ENCODE measurements at regions not wholly inside any gene's neighbourhood (a gene's known extent, or its start where the extent isn't known, plus 50 kb on each side); places are given as distances from the start of the nearest gene placed in this dataset.
A peak's percentile ranks its signal among the peaks of the same experiment; 100 is the strongest.

- DNase-seq (ENCODE audit: insufficient read length, low spot score) (no peak), FAIRE-seq (no peak)
- TF ChIP-seq CTCF (IDR thresholded peaks at IDR 0.05; ENCODE audit: insufficient read depth, missing control alignments): no peak
Measured at GRCh38 chr17:52505601-52506000, 347.1 kb upstream of the CA10 start.

- no peak for DNase-seq (ENCODE audit: insufficient read length, low spot score)
- FAIRE-seq: no peak
- no peak for TF ChIP-seq CTCF (IDR thresholded peaks at IDR 0.05; ENCODE audit: insufficient read depth, missing control alignments)
Measured at GRCh38 chr17:52504081-52504480, 345.6 kb upstream of the CA10 start.

DNA sequence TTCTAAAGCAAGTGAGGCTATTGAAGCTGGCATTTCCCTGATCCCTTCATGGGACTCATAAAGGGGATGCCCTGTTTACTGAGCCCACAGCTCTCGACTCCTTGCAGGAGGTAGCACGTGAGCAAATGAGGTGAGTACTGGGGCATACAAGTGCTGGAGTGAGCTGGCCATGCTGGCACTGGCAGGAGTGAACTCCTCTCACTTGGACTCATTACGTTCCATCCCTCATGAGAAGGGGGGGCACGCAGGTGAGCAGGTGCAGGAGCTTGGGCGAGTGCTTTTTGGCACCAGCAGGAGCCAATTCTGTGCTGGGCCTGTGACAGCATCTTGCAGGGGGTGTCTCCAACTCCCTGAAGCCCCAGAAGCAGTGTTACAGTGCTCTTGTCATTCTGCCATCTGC lies 337.1 kb upstream of the CA10 start:
- DNase-seq (ENCODE audit: insufficient read length, low spot score): no peak
- TF ChIP-seq CTCF (IDR thresholded peaks at IDR 0.05; ENCODE audit: insufficient read depth, missing control alignments): no peak

GRCh38 chr17:52482271-52482670 lies 323.8 kb upstream of the CA10 start:
- FAIRE-seq (no peak), DNase-seq (ENCODE audit: insufficient read length, low spot score) (no peak)
- TF ChIP-seq CTCF (IDR thresholded peaks at IDR 0.05; ENCODE audit: insufficient read depth, missing control alignments): no peak

More for the DNA sequence above, 337.1 kb upstream of the CA10 start:
- no peak for FAIRE-seq

DNA sequence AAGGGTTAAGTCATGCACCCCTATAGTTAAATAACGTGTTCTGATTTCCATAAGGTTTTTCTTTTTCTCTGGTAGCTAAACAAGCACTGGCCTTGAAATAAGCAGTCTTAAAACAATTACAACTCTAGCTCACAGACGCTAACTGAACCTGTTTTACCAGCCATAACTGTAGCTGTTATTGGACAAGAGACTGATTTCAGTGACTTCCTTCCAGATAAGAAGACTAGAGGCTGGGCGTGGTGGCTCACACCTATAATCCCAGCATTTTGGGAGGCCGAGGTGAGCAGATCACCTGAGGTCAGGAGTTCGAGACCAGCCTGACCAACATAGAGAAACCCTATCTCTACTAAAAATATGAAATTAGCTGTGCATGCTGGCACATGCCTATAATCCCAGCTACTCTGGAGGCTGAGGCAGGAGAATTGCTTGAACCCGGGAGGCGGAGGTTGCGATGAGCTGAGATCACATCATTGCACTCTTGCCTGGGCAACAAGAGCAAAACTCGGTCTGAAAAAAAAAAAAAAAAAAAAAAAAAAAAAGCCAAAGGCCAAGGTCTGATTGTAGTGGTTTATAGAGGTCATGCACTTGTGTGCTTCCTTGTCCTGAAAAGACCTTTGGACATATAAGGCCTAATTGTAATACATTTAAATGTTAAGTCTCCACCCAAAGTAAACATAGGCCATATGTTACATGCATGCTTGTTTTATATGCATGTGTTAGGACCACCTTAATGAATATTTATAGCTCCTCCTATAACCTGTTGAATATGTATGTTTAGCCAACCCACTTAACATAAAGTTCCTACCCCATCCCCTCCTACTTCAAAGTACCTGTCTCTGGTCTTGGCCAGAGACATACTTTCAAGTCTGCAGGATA lies 319.5 kb upstream of the CA10 start:
- no peak for TF ChIP-seq CTCF (IDR thresholded peaks at IDR 0.05; ENCODE audit: insufficient read depth, missing control alignments)
- no peak for FAIRE-seq
- DNase-seq (ENCODE audit: insufficient read length, low spot score): no peak

DNA sequence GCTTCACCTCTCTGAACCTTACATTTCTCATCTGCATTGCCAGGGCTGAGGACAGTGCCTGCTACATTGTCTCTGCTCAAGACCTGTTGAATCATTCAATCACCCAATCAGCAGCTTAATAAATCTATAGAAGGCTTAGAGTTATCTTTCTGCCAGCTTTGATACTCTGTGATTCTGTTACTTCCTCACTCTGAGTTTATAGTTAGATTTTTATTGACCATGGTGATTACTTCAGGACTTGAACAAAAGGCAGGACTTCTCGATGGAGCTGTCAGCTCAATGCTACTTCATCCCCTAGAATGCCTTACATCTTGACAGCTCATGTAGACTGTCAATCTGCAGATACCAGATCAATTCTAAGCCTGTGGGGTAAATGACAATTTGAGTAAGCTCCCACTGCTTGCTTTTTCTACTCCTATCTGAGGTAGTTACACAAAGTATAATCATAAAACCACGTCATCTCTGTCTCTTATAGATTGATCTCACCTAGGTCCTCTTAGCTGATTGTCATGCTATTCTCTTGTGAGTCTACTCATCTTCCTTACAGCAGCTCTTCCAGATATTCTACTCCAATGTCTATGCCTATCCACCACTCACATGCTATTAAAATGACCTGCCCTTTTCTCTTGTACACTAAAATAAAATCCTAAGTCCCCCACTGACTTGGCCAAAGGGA lies 318.3 kb upstream of the CA10 start:
- no peak for DNase-seq (ENCODE audit: insufficient read length, low spot score)
- FAIRE-seq: no peak
- TF ChIP-seq CTCF (IDR thresholded peaks at IDR 0.05; ENCODE audit: insufficient read depth, missing control alignments): no peak

DNA sequence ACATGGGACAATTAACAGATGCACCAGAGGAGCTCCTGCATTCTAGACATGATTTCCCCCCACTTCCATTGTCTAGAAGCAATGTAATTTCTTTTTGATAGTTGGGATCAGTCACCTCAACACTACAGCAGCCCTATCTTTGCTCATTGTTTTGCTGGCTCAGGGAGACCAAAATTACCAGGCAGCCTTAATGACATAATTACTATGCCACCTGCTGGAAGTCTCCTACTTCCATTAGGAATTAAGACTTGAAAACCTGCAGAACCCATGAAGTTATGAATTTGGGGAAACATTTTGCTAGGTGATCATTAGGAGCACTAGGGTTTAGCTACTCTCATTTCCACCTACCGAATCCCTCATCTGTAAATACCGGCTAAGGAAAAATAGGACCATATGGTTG lies 312.0 kb upstream of the CA10 start:
- FAIRE-seq: no peak
- peak; percentile 27 for TF ChIP-seq CTCF (IDR thresholded peaks at IDR 0.05; ENCODE audit: insufficient read depth, missing control alignments)
- DNase-seq (ENCODE audit: insufficient read length, low spot score): no peak
